Stimulated activated CD4-positive, alpha-beta T cell treated with anti-CD3 and anti-CD28 coated beads, Interleukin-1b, Interleukin-23, amount 100 ng/mL, for 4 hours (primary cell): ENCODE measurements at regions not wholly inside any gene's neighbourhood (a gene's known extent, or its start where the extent isn't known, plus 50 kb on each side); places are given as distances from the start of the nearest gene placed in this dataset.
"Not testable (repeated sequence)": the region's sequence is repeated elsewhere in the genome, so short reads cannot be mapped to it uniquely, and the experiment has no call there.

Source experiments
- DNase-seq, 2 donors: peaks; one replicate each; pipeline ENCODE4 v3.0.0-alpha.2; 2020; ENCODE audit warnings: low read depth in 2 of 2

- no peak for DNase-seq
These were observed 53.7 kb downstream of the CAMK2N1 start for GRCh38 chr1:20432341-20432740.

GRCh38 chr1:20431176-20431460 is 54.9 kb downstream of the CAMK2N1 start:
- no peak for DNase-seq

GRCh38 chr1:20430355-20431175 is 55.4 kb downstream of the CAMK2N1 start:
- DNase-seq, result peak; percentile 5 to 39

- no peak for DNase-seq
These were observed 56.7 kb downstream of the CAMK2N1 start for GRCh38 chr1:20429296-20429695.

- DNase-seq, result no peak
These were observed 57.2 kb downstream of the CAMK2N1 start for GRCh38 chr1:20428841-20429240.

GRCh38 chr1:20426923-20427322 is 59.1 kb downstream of the CAMK2N1 start:
- DNase-seq, result no peak

- DNase-seq, result no peak
These were observed 59.6 kb downstream of the CAMK2N1 start for GRCh38 chr1:20426371-20426770.

- no peak for DNase-seq
These were observed 60.4 kb downstream of the CAMK2N1 start for GRCh38 chr1:20425622-20426021.

GRCh38 chr1:20423169-20423795 is 62.7 kb downstream of the CAMK2N1 start:
- DNase-seq, result no peak

- DNase-seq, result no peak
These were observed 64.6 kb downstream of the CAMK2N1 start for GRCh38 chr1:20421441-20421840.

GRCh38 chr1:20417581-20417980 is 68.4 kb downstream of the CAMK2N1 start:
- DNase-seq, result no peak

GRCh38 chr1:20416706-20417105 is 69.3 kb downstream of the CAMK2N1 start:
- DNase-seq, result no peak

GRCh38 chr1:20413776-20414140 is 72.3 kb downstream of the CAMK2N1 start:
- DNase-seq, result no peak

GRCh38 chr1:20413136-20413775 is 72.8 kb downstream of the CAMK2N1 start:
- DNase-seq, result no peak

- no peak for DNase-seq
These were observed 74.6 kb downstream of the CAMK2N1 start for GRCh38 chr1:20411196-20411980.

GRCh38 chr1:20410503-20410902 is 75.5 kb downstream of the CAMK2N1 start:
- no peak for DNase-seq

- DNase-seq, result no peak
These were observed 76.0 kb downstream of the CAMK2N1 start for GRCh38 chr1:20409971-20410370.

- no peak for DNase-seq
These were observed 77.0 kb downstream of the CAMK2N1 start for GRCh38 chr1:20409012-20409411.

- not testable (repeated sequence) for DNase-seq
These were observed 77.8 kb downstream of the CAMK2N1 start for GRCh38 chr1:20408133-20408650.

- DNase-seq, result no peak
These were observed 80.0 kb downstream of the CAMK2N1 start for GRCh38 chr1:20405893-20406604.

- DNase-seq, result no peak
These were observed 80.8 kb downstream of the CAMK2N1 start for GRCh38 chr1:20405051-20405754.
